ENCODE measurements at regions not wholly inside any gene's neighbourhood (a gene's known extent, or its start where the extent isn't known, plus 50 kb on each side); places are given as distances from the start of the nearest gene placed in this dataset.

DNA sequence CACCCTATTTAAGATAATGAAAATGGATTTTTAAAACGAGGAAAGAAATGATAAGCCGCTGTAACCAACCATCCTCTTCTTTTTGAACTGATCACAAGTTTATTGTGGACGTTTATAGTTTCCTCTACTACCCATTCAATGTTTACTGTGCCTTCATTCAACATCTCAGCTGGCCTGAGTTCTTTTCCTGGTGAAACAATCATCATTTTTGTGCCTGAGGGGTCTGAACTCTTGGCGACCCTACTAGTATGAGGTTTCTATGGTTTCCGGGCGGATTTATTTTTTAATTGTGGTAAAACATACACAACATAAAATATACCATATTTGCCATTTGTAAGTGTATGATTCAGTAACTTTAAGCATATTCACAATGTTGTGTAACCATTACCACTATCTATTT is 100.7 kb downstream of the SPRY1 start:
- no peak for DNase-seq (ENCODE audit: low read depth)

DNA sequence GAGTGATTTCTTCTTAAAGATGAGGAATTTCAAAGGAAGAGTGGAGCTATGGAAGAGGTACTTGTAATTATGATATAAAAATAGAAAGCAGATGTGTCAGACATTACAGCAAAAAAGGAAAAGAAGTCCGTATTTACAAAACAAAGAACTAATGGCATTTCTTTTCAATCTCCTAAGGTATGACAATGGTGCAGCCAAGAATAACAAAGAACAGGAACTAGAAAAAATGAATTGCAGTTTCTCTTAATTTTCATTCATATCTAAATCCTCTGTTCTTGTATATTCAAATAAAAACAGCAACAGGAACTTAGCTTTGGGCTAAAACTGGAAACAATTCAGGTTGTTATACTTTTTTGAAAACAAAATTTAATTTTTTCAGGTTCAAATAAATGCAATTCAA is 105.1 kb downstream of the SPRY1 start:
- DNase-seq (ENCODE audit: low read depth) = no peak

DNA sequence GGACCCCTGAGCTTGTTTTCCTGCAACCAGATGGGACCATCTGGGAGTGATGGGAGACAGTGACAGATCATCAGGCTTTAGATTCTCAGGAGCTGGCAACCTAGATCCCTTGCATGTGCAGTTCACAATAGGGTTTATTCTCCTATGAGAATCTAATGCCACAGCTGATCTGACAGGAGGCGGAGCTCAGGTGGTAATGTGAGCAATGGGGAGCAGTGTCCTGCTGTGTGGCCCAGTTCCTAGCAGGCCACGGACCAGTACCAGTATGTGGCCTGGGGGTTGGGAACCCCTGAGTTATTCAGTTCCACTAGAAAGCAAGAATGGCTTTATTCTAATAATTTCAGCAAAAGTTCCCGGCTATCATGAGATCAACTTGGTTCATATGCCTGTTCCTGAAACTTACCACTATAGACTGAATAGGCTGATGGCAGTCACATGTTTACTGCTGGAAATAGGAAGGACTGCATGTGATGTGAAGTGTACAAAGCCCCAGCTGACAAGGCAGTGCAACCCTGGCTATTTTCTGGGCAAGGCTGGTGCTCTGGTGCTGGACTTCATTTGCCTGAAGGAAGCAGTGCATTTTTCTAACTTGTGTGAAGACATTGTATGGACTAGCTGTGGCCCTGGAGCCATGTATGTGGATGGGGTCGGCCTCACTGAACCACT is 107.2 kb downstream of the SPRY1 start:
- DNase-seq (ENCODE audit: low read depth) = no peak

DNA sequence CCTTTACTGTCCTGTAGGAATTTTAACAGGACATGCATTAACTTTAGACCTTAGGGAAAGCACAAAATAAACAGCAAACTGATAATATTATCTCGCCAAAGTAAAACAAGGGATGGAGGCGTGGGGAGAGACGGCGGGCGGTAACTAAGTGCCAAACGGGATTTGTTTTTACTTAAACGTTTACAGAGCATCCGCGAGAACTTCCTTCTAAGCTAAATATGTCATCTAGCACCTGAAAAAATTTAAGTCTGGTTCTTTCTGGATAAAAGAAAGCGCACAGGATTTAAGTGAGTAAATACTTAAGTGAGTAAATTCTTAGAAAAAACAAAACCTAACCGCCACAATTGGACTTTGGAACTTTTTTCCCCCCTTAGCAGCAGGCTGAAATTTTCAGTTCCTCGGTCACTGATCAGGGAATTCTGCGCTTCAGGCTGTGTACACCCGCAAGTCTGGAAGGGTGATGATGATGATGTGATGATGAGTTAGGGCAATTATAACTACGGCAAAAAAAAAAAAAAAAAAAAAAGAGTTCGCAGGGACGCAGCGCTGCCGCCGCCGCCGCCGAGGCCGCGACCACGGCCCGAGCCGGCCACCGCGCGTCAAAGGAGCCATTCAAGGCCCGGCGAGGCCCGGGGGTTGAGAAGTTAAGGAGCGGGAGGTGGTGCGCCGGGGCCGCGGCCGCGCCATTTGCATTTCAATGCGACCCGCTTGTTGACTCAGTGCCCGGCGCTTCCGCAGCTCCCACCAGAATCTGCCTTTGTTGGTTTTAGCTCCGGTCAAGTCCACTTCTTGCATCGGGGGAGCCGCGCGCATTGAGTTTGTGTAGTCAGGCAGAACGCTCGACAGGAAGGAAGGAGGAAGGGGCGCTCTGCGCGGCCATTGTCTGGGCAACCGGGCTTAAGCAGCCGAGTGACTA is 108.8 kb downstream of the SPRY1 start:
- DNase-seq (ENCODE audit: low read depth) = peak; percentile 50

DNA sequence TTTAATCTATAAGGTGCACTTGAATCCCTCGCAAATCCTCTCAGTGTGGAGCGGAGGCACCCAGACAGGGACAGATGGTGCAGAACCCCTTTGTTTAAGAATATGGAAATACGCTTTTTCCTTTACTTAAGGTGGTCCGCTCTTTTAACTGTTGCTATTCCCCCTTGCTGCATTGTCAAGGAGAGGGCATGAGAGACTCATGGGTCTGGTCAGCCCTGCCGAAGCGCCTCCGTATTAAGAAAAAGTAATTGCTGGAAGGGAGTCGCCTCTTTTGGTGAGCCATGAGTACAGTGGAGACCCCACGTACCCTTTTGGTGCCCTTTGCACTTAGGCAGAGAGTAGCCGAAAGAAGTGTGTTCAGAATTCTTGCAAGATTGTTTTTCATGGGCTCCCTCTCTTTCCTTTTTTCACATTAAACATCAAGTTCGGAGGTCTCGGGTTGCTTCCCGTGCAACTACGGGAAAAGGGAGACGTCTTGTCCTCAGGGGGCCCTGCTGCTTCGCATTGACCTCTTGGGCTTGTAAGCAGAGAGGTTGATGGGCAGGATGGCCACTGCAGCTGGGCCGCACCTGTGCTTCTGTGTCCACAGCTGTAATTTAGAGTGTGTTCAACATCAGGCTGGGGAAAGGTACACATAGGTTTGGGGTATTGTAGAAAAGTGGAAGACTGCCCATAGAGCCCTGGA is 109.6 kb downstream of the SPRY1 start:
- no peak for DNase-seq (ENCODE audit: low read depth)

DNA sequence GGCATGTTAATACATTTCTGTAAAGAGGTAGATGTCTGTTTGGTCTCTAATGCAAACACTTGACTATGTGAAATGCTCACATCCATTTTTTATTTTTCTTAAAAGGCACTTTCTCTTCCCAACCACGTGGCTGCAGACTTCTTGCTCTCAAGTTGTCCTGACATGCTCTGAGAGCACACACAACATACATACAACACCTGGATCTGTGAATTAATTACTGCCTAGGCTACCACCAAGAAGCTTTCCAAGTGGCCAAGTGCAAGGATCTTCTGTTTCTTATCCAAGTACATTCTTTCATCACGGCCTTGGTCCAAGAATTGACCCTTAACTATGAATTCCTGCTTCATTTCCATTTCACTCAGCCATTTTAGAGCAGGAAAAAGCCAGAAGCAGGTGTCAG is 110.8 kb downstream of the SPRY1 start:
- DNase-seq (ENCODE audit: low read depth) = no peak

DNA sequence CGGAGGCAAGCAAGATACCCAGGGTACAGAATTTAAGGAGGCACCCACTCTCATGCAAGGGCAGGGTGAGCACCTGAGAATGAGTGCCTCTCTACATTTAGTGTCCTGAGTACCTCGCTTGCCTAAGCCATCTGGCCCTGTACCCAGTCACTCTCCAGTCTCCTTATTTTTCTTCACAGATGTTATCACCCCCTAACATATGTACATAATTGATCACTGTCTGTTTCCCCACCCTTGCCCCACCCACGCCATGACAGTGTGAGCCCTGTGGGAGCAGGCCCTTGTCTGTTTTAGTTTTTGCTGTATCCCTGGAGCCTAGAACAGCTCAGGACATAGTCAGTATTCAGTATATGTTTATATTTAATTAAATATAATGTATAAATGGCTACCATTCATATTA is 113.6 kb downstream of the SPRY1 start:
- DNase-seq (ENCODE audit: low read depth) = no peak

DNA sequence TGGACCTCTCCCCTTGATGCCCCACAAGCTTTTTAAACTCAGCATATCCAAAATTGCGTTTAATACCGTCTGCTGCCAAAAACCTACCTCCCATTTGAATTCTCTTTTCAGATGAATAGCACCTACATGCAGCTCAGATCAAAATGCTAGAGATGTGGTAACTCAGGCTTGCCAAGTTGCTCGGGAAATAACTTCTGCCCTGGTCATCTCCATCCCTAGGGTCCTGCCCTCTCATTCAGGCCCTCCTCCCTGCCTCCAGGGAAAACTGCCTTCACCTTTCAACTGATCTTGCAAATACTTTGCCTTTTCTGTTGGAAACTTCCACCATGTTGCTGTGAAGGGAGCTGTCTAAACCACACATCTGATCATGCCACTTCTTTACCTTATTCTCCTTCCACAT is 114.1 kb downstream of the SPRY1 start:
- DNase-seq (ENCODE audit: low read depth) = no peak

DNA sequence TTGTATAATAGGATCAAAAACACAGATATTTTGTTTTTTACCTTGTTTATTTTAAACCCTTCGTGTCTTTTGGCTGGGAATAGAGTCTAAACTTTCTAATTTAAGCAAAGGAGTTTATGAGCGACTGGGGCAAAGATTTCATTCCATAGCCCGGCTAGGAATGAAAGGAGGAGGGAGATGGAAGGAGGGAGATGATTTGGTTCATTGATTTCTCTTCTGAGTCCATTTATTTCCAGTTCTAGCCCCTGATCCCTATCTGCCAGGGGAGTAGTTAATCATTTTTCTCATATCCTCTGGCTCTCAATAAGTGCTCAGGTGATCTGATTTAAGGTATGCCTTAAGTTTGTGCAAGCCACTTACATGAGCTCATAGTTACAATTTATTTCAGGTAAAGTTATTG is 120.0 kb downstream of the SPRY1 start:
- DNase-seq (ENCODE audit: low read depth) = no peak

DNA sequence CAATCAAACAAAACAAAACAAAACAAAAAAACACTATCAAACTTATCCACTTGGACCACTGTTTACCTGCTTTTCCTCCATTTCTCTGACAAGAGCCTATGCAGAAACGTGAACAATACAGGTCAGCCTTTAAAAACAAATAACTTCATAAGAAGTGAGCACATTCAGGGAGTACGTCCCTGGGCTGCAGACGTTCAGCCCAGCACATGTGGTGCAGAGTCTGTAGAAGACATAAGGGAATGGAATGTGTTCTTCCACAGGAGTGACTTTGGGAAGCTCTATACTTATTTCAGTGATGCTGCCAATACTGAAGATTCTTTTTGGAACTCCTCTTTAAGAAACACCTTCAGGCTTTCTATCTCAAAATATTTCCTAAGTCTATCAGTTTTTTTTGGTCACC is 120.6 kb downstream of the SPRY1 start:
- DNase-seq (ENCODE audit: low read depth) = no peak

DNA sequence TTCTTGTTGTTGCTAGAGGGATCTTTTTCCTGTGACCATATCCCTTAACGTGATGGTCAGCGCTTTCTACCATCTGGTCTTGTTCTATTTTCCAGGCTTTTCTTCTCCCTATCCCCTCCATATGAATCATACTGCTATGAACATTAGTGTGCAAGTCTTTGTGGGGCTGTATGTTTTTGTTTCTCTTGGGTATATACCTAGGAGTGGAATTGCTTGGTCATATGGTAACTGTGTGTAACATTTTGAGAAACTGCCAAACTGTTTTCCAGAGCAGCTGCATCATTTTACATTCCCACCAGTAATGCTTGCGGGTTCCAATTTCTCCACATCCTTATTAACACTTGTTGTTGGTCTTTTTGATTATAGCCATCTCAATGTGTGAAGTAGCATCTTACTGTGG is 121.4 kb downstream of the SPRY1 start:
- DNase-seq (ENCODE audit: low read depth) = peak; percentile 18

DNA sequence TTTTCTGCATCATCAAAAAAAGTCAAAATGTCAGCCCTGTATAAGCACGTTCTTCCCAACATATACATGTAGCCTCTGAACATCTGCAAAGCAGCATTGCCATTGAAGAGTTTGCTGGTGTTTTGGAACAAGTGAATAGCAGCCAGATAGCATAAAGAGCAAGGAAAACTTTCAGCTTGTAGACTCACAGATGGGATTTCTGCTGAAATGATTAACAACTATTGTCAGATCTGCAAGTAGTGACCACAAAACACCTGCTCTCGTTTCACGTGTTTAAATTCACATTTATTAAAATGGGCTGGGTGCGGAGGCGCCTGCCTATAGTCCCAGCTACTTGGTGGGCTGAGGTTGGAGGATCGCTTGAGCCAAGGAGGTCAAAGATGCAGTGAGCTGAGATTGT is 123.7 kb downstream of the SPRY1 start:
- no peak for DNase-seq (ENCODE audit: low read depth)

DNA sequence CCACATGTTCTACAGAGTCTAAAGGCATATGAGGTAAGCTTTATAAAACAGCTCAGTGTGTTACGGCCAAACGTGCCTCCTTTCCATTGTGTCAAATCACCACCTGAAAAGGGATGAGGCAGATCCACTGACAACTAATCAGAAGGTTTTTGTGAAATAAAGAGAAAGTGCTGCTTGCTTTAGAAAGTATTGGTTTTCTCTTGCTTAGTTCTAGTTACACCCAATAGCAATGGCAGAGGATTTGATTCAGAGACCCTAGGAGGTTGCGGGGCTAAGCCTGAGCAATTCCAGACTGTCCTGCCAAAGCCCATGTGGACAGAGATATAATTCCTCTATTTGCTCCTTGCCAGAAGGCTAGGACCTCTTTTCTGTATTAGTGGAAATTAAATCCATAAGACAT is 125.5 kb downstream of the SPRY1 start:
- no peak for DNase-seq (ENCODE audit: low read depth)

DNA sequence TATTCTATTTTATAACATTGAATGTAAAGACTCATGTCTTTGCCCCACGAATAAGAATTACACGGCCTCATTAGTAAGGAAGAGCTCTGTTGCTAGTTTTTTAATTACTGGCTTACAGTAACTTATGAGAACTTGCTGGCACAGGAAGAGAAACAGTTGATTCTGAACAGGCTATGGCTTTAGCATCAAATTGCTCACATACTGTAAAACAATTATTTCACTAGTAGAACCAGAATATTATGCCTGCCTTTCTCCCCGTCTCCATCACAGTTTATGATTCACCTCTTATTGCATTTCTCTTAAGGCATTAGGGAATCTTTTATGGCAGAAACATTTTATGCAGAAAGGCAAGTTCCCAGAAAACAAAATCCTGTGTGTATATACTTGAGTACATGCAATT is 126.1 kb downstream of the SPRY1 start:
- DNase-seq (ENCODE audit: low read depth) = no peak

DNA sequence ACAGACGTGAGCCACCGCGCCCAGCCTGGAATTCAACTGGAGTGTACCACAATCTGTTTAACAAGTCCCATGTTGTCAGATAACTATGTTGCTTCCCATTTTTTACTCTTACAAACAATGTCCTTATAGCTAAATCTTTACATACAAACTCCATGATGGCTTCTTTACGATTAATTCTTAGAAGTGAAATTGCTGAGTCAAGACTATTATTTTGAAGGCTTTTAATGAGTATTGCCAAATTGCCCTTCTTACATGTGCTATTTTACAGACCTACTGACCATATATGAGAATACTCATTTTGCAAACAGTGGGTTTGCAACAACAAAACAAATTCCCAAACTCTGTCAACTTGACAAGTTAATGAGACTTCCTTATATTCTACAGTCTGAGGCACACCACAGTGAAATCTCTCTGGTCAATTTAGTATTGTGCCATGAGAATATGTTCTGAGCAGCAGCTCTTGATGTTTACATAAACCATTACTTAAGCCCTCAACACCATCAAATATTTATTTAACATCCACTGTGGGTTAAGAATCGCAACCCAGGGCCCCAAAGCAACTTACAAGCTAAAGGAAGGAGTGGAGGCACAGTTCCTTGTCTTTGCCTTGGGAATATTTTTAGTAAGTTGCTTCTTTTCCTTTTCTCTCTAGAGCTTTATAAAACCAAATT is 128.5 kb downstream of the SPRY1 start:
- DNase-seq (ENCODE audit: low read depth) = no peak

DNA sequence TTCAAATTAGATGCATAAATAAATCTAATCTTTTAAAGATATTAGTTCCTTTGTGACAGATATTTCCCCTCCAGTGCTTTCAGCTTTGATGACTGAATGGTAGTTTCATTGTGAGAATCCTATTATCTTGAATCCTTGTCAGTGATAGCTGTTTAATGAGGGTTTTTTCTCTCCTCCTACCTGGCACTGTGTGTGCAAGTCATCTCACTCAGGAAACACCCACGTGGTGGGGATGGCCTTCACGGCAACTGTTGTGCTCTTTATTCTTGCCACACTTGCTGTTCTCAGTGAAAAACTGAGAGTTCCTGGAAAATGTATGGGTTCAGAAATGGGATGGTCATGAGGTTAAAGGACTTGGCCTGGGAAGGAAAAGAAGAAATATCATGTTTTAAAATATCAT is 129.9 kb downstream of the SPRY1 start:
- no peak for DNase-seq (ENCODE audit: low read depth)

DNA sequence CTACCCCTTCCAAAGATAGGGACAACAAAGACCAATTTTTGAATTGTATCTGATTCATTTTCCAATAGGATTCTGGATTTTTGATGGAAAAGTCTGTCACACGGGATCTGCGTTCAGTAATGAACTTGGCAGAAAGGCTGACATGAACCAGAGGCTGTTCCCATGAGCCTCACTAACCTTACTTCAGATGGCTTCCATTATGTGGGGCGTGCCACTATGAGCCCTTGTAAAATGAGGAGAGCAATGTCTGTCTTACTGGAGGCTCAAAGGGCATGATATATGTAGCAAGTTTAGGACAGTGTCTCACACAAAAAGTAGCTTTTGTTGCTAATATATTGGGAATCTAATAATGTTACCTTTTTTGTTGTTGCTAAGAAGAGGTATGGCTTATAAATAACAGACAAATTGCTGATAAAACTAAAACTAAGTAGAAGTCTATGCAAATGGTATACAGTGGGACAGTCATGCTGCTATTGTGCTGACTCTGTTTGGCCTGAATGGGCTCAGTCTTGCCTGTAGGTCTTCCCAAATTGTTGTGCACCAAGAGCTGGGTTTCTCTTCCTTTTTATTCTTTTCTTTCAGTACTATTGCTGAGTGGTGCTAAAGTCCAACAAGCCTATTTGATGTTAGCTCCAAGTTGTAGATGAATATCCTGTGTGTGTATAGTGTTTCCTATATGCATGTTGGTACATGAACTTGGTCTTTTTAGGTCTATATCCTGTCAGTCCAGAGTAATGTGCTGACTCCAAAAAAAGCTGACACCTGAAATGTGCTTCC is 132.1 kb downstream of the SPRY1 start:
- DNase-seq (ENCODE audit: low read depth) = no peak

DNA sequence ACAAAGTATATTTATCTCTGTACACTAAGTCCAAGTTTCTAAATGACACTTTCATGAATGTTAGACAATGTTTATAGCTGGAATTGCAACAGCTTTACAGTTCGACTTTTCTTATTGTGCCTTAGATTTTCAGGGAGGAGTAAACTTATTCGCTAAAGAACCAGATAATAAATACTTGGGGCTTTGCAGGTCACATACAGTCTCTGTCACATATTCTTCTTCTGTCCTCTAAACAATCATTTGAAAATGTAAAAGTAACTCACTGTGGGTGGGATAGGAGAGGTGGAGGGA is 132.6 kb downstream of the SPRY1 start:
- DNase-seq (ENCODE audit: low read depth) = no peak

DNA sequence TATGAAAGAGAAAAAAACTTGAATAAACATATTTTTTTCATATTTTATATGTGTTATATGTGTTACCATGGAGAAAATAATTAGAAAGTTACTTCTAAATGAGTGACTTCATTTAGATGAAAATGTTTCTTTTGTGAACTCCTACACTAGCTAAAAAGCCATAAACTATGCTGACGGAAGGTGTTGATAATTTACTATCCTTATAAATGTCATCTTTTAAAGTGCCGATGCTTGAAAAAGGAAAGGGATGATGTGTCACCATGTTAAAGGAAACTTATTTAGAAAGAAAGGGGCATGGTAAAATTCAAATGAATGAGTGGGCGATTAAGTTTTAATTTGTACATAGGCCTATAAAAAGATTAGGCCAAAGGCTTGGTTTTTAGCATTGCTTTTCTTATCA is 133.8 kb downstream of the SPRY1 start:
- DNase-seq (ENCODE audit: low read depth) = no peak

DNA sequence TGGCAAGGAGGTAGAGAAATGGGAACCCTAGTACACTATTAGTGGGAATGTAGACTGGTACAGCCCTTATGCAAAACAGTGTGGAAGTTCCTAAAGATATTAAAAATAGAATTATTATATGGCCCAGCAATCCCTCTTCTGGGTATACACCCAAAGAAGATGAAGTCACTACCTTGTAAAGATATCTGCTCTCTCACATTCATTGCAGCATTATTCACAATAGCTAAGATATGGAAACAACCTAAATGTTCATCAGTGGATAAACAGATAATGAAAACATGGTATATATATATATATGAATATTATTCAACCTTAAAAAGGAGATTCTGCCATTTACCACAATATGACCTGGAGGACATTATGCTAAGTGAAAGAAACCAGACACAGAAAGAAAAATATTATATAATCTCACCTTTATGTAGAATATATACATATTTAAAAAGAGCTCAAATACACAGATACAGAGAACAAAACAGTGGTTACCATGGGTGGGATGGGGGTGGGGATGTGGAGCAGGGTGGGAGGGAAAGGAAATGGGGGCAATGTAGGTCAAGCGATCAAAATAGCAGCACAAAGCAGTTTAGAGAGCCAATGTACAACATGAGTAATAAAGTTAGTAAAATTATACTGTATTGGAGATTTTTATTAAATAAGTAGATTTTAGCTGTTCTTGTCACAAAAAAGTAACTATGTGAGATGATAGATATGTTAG is 138.6 kb downstream of the SPRY1 start:
- no peak for DNase-seq (ENCODE audit: low read depth)

DNA sequence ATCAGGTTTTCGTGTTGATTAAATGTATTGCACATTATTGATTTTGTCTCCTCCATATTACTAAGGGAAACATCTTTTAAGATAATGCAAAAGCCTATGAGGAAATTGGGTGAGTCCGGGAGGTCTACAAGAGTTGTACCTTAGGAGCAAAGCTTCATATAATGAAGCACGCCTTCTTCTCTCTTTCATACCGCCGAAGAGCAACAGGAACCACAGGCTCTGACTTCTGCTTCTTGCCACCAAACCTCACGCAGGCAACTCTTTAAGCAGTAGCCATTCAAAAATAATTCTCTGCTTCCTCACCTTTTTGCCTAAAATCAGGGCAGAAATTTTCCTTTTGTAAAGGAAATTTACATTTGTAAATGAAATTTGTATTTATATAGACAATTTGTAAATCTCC is 139.6 kb downstream of the SPRY1 start:
- no peak for DNase-seq (ENCODE audit: low read depth)
